MV-4-11 (cell line): ENCODE measurements at regions not wholly inside any gene's neighbourhood (a gene's known extent, or its start where the extent isn't known, plus 50 kb on each side); places are given as distances from the start of the nearest gene placed in this dataset.
"Not testable (repeated sequence)": the region's sequence is repeated elsewhere in the genome, so short reads cannot be mapped to it uniquely, and the experiment has no call there.

Experiments used
- DNase-seq: peaks from one replicate; lab custom pipeline; 2025; lab: John Stamatoyannopoulos, UW

DNA sequence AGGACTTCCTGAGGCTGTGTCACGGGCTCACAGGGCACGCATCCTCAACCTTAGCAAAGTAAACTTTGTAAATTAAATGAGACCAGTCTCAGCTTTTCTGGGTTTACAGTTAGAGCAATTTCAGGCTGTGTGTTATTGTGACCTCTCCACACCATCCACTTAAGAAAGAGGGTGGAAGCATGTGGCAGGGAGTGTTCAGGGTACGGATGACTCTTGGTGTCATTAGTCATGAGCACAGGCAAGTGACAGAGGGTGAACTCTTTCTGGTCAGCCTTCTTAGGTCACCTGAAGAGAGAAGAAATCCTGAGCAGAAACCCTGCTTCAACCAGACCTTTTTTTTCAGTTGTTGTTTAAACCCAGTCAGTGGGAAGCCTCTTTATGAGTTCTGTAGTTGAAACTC, 207.9 kb downstream of the ICOS start:
- no peak for DNase-seq

DNA sequence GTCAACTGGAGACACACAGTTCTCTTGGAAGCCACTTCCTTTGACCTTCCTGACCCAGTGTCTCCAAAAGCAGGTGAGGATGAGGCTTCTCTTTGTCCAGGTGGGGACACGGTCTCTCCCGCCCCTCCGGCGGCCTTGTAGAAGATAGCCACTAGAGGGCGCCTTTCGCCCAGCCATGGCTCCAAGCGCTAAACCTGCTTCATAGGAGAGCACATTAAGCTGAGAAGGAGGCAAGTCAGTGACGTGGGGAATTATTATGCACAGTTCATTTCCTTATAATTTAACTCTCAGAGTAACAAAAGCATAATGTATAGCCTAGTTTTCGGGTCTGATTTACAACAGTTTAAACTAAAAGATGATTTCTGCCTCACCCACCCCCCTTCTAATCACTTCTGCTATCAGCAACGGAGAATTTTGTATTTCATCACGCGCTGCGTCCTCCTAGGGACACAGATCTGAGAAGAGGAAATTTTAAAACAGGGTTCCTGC, 208.7 kb downstream of the ICOS start:
- peak; percentile 60 for DNase-seq

DNA sequence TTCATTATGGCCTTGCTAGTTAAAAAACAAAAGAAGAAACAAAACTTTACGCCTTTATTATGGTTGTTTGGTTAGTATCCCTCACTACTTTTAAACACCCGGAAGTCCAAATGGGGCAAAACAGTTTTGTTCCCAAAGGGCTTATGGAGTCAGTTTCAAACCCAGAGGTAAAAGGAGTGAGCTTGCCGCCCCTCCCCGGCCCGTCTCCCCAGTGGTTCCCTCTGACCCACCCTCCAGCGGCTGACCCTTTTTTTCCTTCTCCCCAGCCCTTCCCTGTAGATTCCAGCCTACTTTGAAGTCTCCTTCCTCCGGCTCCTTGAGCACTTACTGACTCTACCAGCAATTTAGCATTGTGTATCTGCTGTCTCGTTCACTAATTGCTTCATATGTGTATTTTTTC, 209.2 kb downstream of the ICOS start:
- DNase-seq, result no peak

DNA sequence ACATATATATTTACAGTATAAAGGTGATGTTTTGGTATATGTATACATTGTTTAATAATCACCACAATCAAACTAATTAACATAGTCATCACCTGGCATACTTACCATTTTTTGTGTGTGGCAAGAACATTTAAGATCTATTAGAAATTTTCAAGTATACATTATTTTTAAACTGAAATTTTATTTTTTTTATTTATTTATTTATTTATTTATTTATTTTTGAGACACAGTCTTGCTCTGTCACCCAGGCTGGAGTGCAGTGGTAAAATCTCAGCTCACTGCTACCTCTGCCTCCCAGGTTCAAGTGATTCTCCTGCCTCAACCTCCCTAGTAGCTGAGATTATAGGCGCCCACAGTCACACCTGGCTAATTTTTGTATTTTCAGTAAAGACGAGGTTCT, 210.5 kb downstream of the ICOS start:
- DNase-seq, result not testable (repeated sequence)

DNA sequence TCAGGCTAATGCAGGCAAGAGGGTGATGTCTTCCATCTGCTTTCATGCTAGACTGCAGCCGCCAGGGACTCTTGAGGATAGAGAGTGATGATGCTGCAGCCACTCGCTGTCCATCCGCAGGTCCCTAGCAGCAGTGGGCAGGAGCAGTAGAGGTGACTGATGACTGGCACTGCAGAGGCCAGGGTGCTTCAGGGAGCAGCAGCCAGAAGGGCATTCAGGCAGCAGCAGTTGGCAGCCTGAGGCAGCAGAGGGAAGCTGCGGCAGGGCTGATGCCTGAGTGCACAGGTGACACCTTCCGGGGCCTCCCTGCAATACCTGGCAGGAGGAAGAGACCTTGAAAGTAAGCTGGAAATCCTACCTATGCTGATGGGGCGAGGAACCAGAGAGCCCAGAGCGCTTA, 214.2 kb downstream of the ICOS start:
- no peak for DNase-seq

DNA sequence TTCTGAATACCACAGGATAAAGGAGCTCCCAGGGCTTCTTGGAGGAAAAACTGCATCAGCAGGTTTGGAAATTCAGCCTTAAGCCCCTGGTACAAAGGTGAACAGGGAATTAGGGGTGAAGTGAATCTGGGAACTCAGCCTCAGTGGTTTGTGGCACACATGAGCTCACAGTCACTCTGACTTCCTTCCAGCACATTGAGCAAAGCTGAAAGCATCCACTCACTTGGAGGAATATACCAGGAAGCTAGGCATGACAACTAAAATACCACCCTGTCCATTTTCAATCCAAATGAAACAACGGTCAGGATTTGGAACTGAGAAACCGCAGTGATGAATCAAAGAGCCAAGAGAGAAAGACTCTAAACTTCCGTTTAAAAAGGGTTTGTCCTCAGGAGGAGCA, 216.1 kb downstream of the ICOS start:
- no peak for DNase-seq

DNA sequence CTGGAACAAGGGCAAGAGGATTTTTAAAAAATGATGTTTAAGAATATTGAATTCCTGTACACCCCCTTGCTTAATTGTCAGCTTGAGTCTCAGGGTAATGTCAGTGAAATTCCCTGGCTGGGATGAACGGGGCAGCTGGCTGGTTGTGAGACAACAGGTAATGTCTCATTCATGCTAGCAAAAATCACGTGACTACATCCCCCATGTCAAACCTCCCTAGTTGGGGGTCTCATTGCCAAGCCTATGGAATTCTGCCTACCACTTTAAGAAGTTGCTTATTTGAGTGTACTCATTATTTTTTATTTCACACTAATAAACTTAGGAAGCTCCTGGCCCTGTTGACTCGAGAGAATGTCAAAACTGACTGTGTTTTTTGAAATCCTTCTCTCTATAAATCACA, 218.3 kb downstream of the ICOS start:
- DNase-seq, result no peak

DNA sequence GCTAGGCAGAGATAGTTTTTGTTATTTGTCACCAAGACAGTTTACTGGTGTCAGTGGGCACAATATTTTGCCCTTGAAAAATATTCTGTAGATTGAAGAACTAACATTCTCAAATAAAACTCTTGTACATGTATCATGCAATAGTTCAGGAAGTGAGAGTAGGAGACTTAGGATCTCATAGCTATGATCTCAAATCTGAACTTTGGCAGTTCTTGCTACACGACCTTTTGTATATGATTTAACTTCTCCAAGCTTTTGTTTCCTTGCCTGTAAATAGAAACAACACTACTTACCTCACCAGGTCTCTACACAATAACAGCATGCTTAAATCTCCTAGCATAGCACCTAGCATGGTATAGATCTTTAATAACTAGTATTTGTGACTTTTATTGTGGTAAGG, 219.9 kb downstream of the ICOS start:
- no peak for DNase-seq

DNA sequence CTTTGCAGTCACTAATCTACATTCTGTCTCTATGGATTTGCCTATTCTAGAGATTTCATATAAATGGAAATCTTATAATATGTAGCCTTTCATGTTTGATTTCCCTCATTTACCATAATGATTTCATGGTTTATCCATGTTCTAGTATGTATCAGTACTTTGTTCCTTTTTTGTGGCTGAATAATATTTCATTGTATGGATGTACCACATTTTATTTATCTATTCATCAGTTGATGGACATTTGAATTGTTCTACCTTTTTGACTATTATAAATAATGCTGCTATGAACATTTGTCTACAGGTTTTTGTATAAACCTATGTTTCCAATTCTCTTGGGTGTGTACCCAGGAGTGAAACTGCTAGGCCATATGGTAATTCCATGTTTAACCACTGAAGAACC, 221.1 kb downstream of the ICOS start:
- no peak for DNase-seq

DNA sequence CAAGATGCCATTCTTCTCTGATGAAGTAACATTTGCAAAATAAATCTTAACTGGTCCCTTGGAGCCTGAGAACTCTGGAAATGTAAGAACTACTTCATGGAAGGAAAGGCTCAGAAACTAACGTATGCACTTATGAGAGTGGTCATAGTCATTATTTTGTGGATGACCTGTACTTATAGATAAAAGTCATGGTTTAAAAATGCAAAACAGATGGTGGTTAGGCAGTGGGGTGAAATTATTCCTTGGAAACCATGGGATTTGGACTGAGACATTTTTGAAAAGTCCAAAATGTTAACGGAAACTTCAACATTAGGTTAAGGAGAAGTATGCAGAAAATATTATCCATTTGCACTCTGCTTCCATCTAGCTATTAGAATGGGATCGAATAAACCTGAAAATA, 223.0 kb downstream of the ICOS start:
- DNase-seq, result no peak

DNA sequence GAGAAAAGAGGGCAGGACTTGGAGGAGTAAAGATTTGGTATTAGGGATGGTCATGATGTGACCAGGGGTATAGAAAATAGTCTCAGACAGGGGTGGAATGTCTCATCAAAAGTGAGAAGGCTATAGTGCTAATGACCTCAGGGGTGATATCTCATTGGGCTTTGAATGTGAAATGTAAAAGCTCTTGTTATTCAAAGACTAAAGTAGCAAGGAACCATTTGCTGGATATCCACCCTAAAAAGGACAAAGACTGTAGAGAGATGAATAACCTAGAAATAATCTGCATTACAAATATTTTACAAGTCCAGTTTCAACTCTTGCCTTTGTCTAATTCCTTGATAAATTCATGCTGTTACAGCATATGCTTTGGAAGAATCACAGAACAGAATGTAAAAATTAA, 224.4 kb downstream of the ICOS start:
- no peak for DNase-seq

DNA sequence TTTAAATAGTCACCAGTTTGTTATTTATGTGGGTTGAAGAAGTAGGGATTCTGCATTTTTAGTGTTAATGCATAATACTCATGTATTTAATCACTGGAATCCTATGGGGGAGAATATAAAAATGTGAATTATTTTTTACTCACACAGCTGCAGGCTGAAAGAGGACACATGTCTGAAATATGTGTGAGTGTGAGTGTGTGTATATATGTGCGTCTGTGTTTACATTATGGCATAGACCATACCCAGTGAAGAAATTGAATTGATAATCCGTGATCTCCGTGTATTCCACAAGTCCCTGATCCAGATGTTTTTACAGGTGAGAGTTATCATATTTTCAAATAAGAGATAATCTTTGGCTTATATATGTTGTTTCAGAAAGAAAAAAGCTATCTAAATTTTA, 225.3 kb downstream of the ICOS start:
- no peak for DNase-seq

DNA sequence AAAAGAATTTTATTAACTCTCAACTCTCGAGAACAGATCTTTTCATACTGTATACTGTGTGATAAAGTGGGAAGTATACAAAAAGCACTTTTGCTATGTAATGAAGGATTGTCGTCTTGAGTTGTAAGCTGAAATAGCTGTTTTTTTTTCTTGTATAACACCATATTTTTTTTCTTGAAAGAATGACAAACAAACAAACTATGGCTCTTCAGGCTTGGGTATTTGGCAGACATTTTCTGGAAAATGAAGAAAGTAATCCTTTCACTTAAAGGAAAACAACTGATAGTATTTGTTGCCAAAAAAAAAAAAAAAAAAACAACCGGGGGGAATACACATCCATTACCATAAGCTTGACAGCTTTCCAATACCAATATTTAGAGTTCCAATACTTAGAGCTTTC, 230.4 kb downstream of the ICOS start:
- no peak for DNase-seq

DNA sequence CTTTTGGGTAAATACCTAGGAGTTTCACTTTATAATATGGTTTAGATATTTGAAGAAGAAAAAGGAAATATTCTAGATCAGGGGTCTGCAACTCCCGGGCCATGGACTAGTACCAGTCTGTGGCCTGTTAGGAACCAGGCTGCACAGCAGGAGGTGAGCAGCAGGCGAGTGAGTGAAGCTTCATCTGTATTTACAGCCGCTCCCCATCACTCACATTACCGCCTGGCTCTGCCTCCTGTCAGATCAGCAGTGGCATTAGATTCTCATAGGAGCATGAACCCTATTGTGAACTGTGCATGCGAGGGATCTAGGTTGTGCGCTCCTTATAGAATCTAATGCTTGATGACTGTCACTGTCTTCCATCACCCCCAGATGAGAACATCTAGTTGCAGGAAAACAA, 231.1 kb downstream of the ICOS start:
- not testable (repeated sequence) for DNase-seq

DNA sequence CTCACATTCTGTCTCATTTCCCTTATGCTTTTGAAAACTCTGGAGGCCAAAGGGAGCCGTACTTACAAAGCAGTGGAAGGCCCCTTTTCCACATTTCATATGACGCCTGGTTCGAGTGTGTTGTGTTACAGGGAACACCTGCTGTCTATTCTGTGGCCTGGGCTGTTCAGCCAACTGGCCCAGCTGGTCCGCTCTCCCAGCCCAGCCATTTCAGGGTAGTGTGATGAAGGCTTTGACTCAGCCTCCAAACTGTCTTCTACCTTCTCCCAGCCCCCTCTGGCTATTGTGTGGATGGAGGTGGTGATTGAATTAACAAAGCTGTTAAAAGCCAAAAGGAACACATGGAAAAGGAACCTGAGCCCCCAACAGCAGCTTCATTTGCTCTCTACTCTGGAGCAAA, 233.8 kb downstream of the ICOS start:
- DNase-seq, result no peak

DNA sequence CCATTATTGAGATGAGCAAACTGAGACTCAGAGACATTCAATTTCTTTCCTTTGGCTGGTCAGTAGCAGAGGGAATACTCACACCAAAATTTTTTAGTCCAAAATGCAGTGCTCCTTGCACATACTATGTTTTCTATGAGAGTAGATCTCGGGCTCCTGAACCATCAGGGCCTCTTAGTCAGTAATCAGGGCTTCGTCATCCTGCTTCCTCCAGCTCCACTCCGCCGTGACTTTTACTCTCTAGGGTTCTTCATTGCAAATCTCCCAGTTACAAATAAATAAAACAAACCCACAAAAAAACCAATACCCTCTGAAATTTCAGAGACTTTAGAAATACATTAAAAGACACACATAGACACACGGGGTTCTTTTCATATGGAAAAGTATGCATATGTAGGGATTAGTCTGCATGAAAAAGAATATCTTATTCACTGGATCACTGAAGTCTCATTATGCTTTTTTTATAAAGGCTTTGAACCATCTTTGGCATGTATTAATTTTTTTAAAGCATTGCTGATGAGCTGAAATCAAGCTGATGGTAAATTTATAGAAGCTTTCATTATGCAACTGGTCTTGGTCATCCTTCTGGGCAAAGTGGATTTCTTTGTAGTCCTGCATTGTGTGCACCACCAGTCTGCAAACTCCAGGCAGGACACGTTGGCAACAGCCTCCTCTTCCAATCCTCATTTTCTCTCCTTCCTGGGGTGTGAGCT, 235.0 kb downstream of the ICOS start:
- no peak for DNase-seq

DNA sequence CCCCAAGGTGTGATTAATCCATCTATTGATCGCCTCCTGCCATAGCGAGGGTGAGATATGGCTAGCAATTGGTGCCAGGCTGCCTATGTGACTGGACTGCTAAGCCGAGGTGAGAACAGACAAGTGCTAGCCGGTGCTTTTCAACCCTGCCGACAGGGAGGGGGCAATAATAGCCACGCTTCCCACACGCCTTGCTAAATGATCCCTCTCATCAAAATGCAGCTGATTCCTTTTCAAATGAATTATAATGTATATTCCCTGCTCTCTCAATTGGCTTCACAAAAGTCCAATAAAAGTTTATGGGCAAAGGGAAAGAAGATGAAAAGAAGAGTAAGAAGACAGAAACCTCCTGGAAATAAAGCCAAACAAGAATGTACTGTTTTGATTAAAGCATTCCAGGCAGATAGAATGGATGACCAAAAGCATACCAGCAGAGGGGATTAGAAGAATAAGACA, 235.6 kb downstream of the ICOS start:
- no peak for DNase-seq

DNA sequence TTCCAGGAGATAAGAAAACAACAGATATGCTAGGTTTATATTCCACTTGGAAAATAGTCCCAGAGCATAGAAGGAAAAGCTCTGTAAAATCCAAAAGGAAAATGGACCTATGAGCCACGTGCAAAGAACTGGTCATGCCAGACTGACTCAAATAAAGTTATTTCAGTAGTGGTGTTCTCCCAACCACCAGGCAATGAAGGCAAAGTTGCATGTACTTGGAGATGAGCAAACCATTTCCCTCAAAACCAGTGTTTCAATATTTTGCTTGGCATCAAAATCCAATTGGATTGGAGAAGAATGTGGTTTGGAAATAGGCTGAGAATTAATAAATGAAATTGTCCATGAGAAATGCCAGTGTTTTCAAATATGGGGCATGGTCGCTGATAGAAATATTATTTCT, 237.5 kb downstream of the ICOS start:
- no peak for DNase-seq

DNA sequence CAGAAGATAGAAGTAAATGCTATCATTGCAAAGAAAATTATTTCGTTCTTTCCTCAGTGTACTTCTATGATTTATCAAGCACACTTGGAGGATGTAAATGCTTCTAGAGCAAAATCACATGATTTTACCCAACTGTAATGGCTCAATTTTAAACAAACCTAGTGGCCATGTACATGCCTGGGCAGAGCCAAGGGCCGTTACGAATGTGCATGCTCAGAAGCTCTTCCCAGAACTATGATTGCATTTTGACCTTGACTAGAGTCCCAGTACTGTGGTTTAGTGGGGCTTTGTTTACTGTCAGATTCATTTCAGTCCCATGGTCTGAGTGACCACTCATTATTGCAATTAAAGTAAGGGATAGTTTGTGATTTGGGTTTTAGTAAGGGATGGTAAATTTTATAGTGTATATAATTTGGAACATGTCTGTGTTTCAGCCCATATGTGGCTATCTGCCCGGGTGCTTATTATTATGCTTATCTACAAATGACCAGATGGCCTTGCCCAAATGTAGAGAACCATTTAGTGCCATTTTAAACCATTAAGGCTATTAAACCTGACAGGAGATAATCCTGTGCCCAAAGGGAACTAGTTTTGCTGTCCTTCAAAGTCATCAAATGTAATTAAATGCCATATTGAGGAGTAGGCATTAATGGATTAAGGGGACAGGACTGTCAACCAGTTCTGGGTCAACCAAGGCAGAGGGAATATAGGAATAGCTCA, 239.1 kb downstream of the ICOS start:
- DNase-seq, result no peak

DNA sequence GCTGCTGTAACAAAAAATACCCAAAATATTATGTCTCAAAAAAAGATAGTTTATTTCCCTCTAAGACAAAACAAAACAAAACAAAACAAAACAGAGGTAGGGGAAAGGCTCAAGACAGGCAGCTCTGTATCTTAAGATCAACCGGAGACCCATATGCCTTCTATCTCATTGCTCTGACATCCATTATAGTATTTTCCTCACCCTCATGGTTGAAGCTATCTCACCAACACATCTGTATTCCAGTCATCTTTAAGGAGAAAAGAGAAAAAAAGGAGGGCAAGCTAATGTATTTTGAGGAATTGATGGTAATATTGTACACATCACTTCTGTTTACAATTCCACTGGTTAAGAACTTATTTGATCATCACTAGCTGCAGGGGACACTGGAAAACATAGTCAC, 239.7 kb downstream of the ICOS start:
- no peak for DNase-seq

DNA sequence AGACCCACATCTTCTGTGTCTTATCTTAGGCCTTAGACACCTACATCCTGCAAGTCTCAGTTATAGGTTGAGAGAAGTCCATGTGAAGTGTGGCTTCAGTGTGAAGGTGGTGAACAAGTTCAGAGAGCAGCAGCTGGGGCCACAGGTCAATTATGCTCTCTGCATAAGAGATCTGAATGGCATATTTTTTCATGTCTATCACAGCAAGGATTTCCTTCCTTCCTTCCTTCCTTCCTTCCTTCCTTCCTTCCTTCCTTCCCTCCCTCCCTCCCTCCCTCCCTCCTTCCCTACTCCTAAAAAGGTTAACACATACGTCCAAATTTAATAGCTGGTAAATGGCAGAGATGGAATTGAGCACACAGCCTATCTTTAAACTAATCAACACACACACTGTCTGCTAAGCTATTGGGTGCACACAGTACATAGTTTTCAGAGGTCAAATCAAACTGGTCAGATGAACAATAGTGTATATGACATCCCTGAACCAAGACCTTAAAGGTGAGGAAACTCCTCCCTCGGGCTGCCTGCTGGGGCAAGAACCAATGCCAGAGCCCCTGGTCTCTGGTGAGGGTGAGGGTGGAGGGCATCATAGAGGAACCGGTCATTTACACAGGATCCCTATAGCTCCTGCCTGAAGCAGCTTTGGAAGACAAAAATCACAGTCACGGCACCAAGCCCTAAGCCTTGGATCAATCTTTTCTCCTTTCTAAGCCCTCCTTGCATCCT, 240.9 kb downstream of the ICOS start:
- DNase-seq, result no peak

DNA sequence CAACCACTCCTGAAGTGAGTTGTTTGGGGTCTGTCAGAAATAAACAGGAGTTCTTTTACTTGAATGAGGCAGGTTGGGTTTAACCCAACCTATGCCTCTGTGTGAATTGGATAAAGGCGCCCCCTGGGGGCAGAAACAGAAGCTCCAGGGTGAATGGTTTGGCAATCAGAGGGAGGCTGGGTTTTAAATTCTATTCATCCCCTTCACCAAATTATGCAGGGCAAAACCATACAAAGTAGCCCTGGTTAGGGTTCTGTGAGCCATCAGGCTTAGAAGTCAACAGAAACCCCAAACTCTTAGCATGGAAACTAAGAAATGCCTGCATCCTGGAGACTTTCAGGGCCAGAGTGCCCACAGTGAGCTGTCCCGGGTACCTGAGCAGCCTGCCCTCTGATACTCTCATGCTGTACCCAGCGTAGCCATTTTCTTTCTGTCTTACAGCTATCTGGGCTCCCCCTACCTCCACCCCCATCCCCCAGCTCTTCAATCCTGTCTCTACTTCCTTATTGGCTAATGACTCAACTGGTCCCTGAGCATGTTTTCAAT, 241.5 kb downstream of the ICOS start:
- DNase-seq, result peak; percentile 22

DNA sequence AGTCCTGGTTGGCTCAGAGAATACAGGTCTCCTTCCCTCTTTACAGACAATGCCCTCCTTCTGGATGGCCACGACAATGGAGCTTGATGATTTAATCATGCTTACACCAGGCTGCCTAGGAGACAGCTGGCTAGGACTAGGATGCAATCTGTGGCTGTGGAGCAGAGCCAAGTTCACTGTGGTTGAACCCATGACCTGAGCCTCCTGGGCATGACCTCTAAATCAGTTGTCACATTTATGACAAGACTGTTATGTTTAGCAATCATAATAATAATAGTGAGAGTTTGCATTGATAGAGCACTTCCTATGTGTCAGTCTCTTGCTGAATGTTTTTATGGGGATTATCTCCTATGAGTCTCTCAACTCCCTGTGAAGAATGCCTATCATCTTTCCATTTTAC, 244.1 kb downstream of the ICOS start:
- DNase-seq, result no peak
